ENCODE measurements at regions not wholly inside any gene's neighbourhood (a gene's known extent, or its start where the extent isn't known, plus 50 kb on each side); places are given as distances from the start of the nearest gene placed in this dataset.

DNA sequence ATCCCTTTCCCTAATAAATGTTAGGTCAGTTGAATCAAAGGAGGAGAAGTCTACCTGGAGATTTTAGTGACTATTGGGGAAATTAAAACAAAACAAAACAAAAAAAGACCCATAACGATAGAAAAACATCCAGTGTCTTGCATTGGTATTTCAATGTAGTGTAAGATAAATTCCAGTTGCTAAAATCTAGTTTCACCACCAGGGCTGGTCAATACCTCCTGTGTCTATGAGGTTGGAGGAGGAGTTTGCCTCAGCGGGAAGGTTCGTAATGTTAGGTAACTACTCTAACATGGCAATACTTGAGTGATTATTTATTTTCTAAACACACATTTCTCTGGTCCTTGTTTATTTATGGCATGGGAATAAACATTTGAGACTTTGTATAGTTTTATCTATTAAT, 483.2 kb downstream of the FGF9 start:
- no peak overlapping the region for H3K23ac ChIP-seq (ENCODE audit: low read depth, low read length)
- H3K9me1 ChIP-seq (ENCODE audit: insufficient read depth, low read length): no peaks in the 10 kb centered on the region
- TF ChIP-seq MAZ (IDR thresholded peaks at IDR 0.05; ENCODE audit: borderline replicate concordance, low read depth, low read length): no peak
- no peak for TF ChIP-seq POLR2A (IDR thresholded peaks at IDR 0.05; ENCODE audit: low read depth, low read length)
- TF ChIP-seq, protein P1, sequence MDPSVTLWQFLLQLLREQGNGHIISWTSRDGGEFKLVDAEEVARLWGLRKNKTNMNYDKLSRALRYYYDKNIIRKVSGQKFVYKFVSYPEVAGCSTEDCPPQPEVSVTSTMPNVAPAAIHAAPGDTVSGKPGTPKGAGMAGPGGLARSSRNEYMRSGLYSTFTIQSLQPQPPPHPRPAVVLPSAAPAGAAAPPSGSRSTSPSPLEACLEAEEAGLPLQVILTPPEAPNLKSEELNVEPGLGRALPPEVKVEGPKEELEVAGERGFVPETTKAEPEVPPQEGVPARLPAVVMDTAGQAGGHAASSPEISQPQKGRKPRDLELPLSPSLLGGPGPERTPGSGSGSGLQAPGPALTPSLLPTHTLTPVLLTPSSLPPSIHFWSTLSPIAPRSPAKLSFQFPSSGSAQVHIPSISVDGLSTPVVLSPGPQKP (IDR thresholded peaks at IDR 0.05; ENCODE audit: borderline replicate concordance, low read depth, low read length): no peak
- no peak for TF ChIP-seq NFE2L2 (IDR thresholded peaks at IDR 0.05; ENCODE audit: low read depth, low read length)
- TF ChIP-seq SMC3 (IDR thresholded peaks at IDR 0.05; ENCODE audit: low read depth, low read length): no peak
- no peak for TF ChIP-seq RFX5 (IDR thresholded peaks at IDR 0.05; ENCODE audit: low read depth, low read length)
- no peak for TF ChIP-seq MXI1 (IDR thresholded peaks at IDR 0.05; ENCODE audit: borderline replicate concordance, low read depth, low read length)
- TF ChIP-seq RCOR1 (IDR thresholded peaks at IDR 0.05; ENCODE audit: insufficient replicate concordance, low read length): no peak
- no peak for TF ChIP-seq BHLHE40 (IDR thresholded peaks at IDR 0.05; ENCODE audit: low read depth, low read length)
- TF ChIP-seq FOS (IDR thresholded peaks at IDR 0.05; ENCODE audit: low read depth, low read length): no peak
- TF ChIP-seq CHD1 (IDR thresholded peaks at IDR 0.05; ENCODE audit: low read depth, low read length): no peak
- TF ChIP-seq CEBPB (IDR thresholded peaks at IDR 0.05; ENCODE audit: low read depth, low read length): no peak
- TF ChIP-seq, protein P2, sequence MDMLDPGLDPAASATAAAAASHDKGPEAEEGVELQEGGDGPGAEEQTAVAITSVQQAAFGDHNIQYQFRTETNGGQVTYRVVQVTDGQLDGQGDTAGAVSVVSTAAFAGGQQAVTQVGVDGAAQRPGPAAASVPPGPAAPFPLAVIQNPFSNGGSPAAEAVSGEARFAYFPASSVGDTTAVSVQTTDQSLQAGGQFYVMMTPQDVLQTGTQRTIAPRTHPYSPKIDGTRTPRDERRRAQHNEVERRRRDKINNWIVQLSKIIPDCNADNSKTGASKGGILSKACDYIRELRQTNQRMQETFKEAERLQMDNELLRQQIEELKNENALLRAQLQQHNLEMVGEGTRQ (IDR thresholded peaks at IDR 0.05; ENCODE audit: low read depth, low read length): no peak
- TF ChIP-seq RAD21 (IDR thresholded peaks at IDR 0.05; ENCODE audit: low read length): no peak
- no peak overlapping the region for H3K56ac ChIP-seq (ENCODE audit: extremely low read depth, insufficient read depth, low read length)
- H4K5ac ChIP-seq (ENCODE audit: low read depth, low read length): no peak overlapping the region
- POLR2A ChIA-PET (ENCODE audit: unreplicated experiment): no interaction called here
- ATAC-seq (ENCODE audit: low read depth): no peak
- no peak overlapping the region for H3K4ac ChIP-seq (ENCODE audit: low read depth, low read length)
- no peak overlapping the region for H2BK15ac ChIP-seq (ENCODE audit: low read depth, low read length)
- no peaks in the 10 kb centered on the region for H3K36me3 ChIP-seq (ENCODE audit: control insufficient read depth, insufficient read depth, low read length)
- no peak overlapping the region for H2AK9ac ChIP-seq (replicated peaks; ENCODE audit: low read depth, low read length, poor library complexity)
- H3K9me3 ChIP-seq (ENCODE audit: control insufficient read depth, insufficient read depth, low read length): no peaks in the 10 kb centered on the region
- H2BK20ac ChIP-seq (ENCODE audit: low read depth, low read length): no peak overlapping the region
- H3K14ac ChIP-seq (replicated peaks; ENCODE audit: low read depth, low read length): no peak overlapping the region
- no peak overlapping the region for H2BK120ac ChIP-seq (ENCODE audit: low read depth, low read length)
- H2AFZ ChIP-seq (replicated peaks; ENCODE audit: low read length, poor library complexity): no peak overlapping the region
- no peak overlapping the region for H3K18ac ChIP-seq (ENCODE audit: low read depth, low read length)
- H3K4me1 ChIP-seq (ENCODE audit: control insufficient read depth, insufficient read depth, low read length): no peaks in the 10 kb centered on the region
- no TSS peak for BruUV-seq (replicated peaks)
- H3K4me3 ChIP-seq (ENCODE audit: insufficient read depth, low read depth, low read length): no peak overlapping the region
- no peak overlapping the region for H3K9ac ChIP-seq (ENCODE audit: low read depth, low read length)
- H3K79me1 ChIP-seq (ENCODE audit: low read depth in 1 of 2, low read length in 2 of 2): no peaks in the 10 kb centered on the region
- WGBS, 2 experiments (ENCODE audit: extremely low coverage in 2 of 2, insufficient read length in 1 of 2): no CpG with 5 or more reads among the region's 3 CpGs
- in situ Hi-C loops (cut with MboI; ENCODE audit: low sequenced_read_pairs) (no loop called here), intact Hi-C loops (cut with micrococcal nuclease) (no loop called here), dilution Hi-C loops (cut with HindIII; ENCODE audit: low sequenced_read_pairs, unreplicated experiment) (no loop called here)
- no peak overlapping the region for H4K91ac ChIP-seq (ENCODE audit: insufficient read depth, low read depth, low read length)
- H3K27me3 ChIP-seq (ENCODE audit: control insufficient read depth, insufficient read depth, low read length): no peaks in the 10 kb centered on the region; the same call in none of the 2 replicates
- H2BK5ac ChIP-seq (ENCODE audit: low read depth, low read length, poor library complexity, severe bottlenecking): no peak overlapping the region
- no peak for DNase-seq
- H3K27ac ChIP-seq (ENCODE audit: insufficient read depth, low read length): no peak overlapping the region
- CTCF ChIA-PET: no interaction called here
- no peak overlapping the region for H3K4me2 ChIP-seq (ENCODE audit: low read depth, low read length)
- no peaks in the 10 kb centered on the region for H4K20me1 ChIP-seq (ENCODE audit: insufficient read depth, low read length)
- no peak overlapping the region for H4K8ac ChIP-seq (ENCODE audit: low read depth in 2 of 2, low read length in 2 of 2)
- no peak overlapping the region for H2AK5ac ChIP-seq (ENCODE audit: low read depth, low read length)
